ENCODE measurements at regions not wholly inside any gene's neighbourhood (a gene's known extent, or its start where the extent isn't known, plus 50 kb on each side); places are given as distances from the start of the nearest gene placed in this dataset.
"Not testable (repeated sequence)": the region's sequence is repeated elsewhere in the genome, so short reads cannot be mapped to it uniquely, and the experiment has no call there.

- no peak for TF ChIP-seq CTCF (IDR thresholded peaks at IDR 0.05; ENCODE audit: control extremely low read depth, extremely low read depth)
- no peaks in the 10 kb centered on the region for H3K9me3 ChIP-seq (ENCODE audit: control insufficient read depth in 4 of 4, insufficient read depth in 3 of 4, low read length in 3 of 4)
- DNase-seq = peak in 1 of 3 donors; percentile 18
- H3K36me3 ChIP-seq (ENCODE audit: control insufficient read depth in 4 of 4, insufficient read depth in 4 of 4, low read length in 4 of 4) = no peaks in the 10 kb centered on the region
- H3K4me1 ChIP-seq (ENCODE audit: control insufficient read depth in 5 of 5, insufficient read depth in 5 of 5, low read length in 5 of 5) = peaks cover 0 to 10% (median 5%) of the 10 kb centered on the region in 5 donors
- peaks cover 3 to 6% (median 5%) of the 10 kb centered on the region in 3 donors for H3K27me3 ChIP-seq (ENCODE audit: control insufficient read depth in 3 of 3, insufficient read depth in 3 of 3, low read length in 2 of 3)
- H3K27ac ChIP-seq (ENCODE audit: low read depth in 1 of 2, low read length in 1 of 2) = no peak overlapping the region
- no peak for ATAC-seq (ENCODE audit: insufficient read depth, low FRiP score)
- no peak overlapping the region for H3K9ac ChIP-seq (ENCODE audit: insufficient read depth in 1 of 2, low read length in 2 of 2)
- no peak overlapping the region for H3K4me3 ChIP-seq
- 11 to 78% methylated on average over 14 to 17 of the region's 17 CpGs for WGBS, 2 donors
These were observed 186.3 kb upstream of the NLRP1 start for GRCh38 chr17:5770441-5771270.

- not testable (repeated sequence) for DNase-seq; H3K9me3 ChIP-seq (ENCODE audit: control insufficient read depth in 4 of 4, insufficient read depth in 3 of 4, low read length in 3 of 4); H3K4me3 ChIP-seq; ATAC-seq (ENCODE audit: insufficient read depth, low FRiP score); H3K27me3 ChIP-seq (ENCODE audit: control insufficient read depth in 3 of 3, insufficient read depth in 3 of 3, low read length in 2 of 3); H3K9ac ChIP-seq (ENCODE audit: insufficient read depth in 1 of 2, low read length in 2 of 2); H3K4me1 ChIP-seq (ENCODE audit: control insufficient read depth in 5 of 5, insufficient read depth in 5 of 5, low read length in 5 of 5); H3K36me3 ChIP-seq (ENCODE audit: control insufficient read depth in 4 of 4, insufficient read depth in 4 of 4, low read length in 4 of 4); H3K27ac ChIP-seq (ENCODE audit: low read depth in 1 of 2, low read length in 1 of 2)
- 12 to 95% methylated on average over 12 to 36 of the region's 36 CpGs for WGBS, 2 donors
These were observed 186.9 kb upstream of the NLRP1 start for GRCh38 chr17:5771271-5771577.

GRCh38 chr17:5772017-5772416 lies 187.7 kb upstream of the NLRP1 start:
- H3K36me3 ChIP-seq (ENCODE audit: control insufficient read depth in 4 of 4, insufficient read depth in 4 of 4, low read length in 4 of 4); ATAC-seq (ENCODE audit: insufficient read depth, low FRiP score); H3K27ac ChIP-seq (ENCODE audit: low read depth in 1 of 2, low read length in 1 of 2); H3K4me3 ChIP-seq; H3K9ac ChIP-seq (ENCODE audit: insufficient read depth in 1 of 2, low read length in 2 of 2); H3K27me3 ChIP-seq (ENCODE audit: control insufficient read depth in 3 of 3, insufficient read depth in 3 of 3, low read length in 2 of 3); H3K4me1 ChIP-seq (ENCODE audit: control insufficient read depth in 5 of 5, insufficient read depth in 5 of 5, low read length in 5 of 5); DNase-seq; H3K9me3 ChIP-seq (ENCODE audit: control insufficient read depth in 4 of 4, insufficient read depth in 3 of 4, low read length in 3 of 4): not testable (repeated sequence)
- WGBS, 2 donors = 71 to 93% methylated on average over 11 of the region's 11 CpGs

- DNase-seq (no peak), ATAC-seq (ENCODE audit: insufficient read depth, low FRiP score) (no peak)
- Histone ChIP-seq H3K9ac (ENCODE audit: insufficient read depth in 1 of 2, low read length in 2 of 2) (no peak overlapping the region), H3K4me1 (ENCODE audit: control insufficient read depth in 5 of 5, insufficient read depth in 5 of 5, low read length in 5 of 5) (peaks cover 0 to 10% (median 5%) of the 10 kb centered on the region in 5 donors), H3K27ac (ENCODE audit: low read depth in 1 of 2, low read length in 1 of 2) (no peak overlapping the region), H3K27me3 (ENCODE audit: control insufficient read depth in 3 of 3, insufficient read depth in 3 of 3, low read length in 2 of 3) (peaks cover 0 to 5% (median under 1%) of the 10 kb centered on the region in 3 donors), H3K9me3 (ENCODE audit: control insufficient read depth in 4 of 4, insufficient read depth in 3 of 4, low read length in 3 of 4) (no peaks in the 10 kb centered on the region), H3K4me3 (no peak overlapping the region), H3K36me3 (ENCODE audit: control insufficient read depth in 4 of 4, insufficient read depth in 4 of 4, low read length in 4 of 4) (no peaks in the 10 kb centered on the region)
- no peak for TF ChIP-seq CTCF (IDR thresholded peaks at IDR 0.05; ENCODE audit: control extremely low read depth, extremely low read depth)
- 59 to 90% methylated on average over 13 of the region's 13 CpGs for WGBS, 2 donors
These were observed 188.4 kb upstream of the NLRP1 start for GRCh38 chr17:5772720-5773119.

All from lung (tissue), 11 donors.